HG02973 (cell line): ENCODE measurements at regions not wholly inside any gene's neighbourhood (a gene's known extent, or its start where the extent isn't known, plus 50 kb on each side); places are given as distances from the start of the nearest gene placed in this dataset.

Experiments
- ATAC-seq: cut with Tn5 transposase; IDR thresholded peaks from one replicate; pipeline ENCODE4 v1.9.1; 2021; ENCODE audit warnings: moderate library complexity; ENCODE audit not compliant: unreplicated experiment

- ATAC-seq = no peak
Observed at GRCh38 chr12:22893878-22894277, 268.9 kb downstream of the ETNK1 start.

DNA sequence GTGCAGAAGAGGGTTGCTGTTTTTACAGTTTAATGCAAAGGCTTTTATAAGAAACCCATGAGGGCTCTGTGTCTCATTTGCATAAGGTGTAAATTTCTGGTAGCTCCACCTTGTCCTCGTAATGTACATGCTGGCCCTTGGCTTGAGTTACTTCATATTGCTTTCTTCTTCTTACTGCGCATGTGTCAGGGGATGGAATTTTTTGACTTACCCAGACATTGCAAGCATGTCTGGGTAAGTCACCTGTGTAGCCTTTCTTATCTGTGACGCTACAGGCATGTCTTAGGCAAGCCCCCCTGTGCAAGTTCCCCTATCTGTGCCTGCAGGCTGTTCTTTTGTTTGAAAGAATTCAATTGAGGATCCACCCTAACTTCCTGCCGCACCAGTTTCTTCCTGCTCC is 274.2 kb downstream of the ETNK1 start:
- no peak for ATAC-seq

- ATAC-seq = no peak
Observed at GRCh38 chr12:22900401-22900800, 275.4 kb downstream of the ETNK1 start.

- no peak for ATAC-seq
Observed at GRCh38 chr12:22904485-22904884, 279.5 kb downstream of the ETNK1 start.

DNA sequence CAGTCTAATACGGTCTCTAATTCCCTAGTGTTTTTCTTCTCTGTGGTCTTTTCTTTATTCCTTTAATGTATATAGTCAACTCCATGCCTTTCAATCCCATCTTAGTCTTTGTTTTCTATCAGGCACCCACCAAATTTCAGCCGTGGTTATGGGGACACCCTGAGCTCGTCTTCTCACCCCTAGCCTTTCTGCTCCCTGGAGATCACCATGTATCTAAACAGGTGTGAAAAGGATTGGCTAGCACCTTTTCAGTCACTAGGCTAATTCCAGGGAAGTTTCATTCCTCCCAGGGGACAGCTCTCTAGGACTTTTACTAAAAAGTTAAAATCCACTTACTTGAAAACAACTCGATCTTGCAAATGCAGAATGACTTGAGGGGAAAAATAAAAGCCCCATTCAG is 291.3 kb downstream of the ETNK1 start:
- ATAC-seq = no peak

GRCh38 chr12:22916815-22917214 is 291.8 kb downstream of the ETNK1 start:
- no peak for ATAC-seq

- no peak for ATAC-seq
Observed at GRCh38 chr12:22919883-22920282, 294.9 kb downstream of the ETNK1 start.

DNA sequence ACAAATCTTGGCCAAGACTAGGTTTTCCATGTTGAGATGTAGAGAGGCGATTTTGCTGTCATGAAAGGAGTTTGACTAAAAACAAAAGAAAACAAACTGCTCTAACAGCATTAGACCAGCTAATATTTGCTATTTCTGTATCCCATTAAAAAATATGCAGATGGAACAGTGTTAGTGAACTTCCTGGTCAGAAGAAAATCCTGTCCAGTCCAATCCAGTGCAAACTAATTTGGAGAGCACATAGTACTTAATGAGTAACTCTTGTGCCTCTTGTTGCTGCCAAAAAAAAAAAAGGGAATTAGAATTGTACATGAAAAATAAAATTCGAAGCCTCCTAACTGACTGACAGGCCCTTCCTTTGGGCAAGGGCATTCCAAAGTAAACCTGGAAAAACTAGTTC is 298.8 kb downstream of the ETNK1 start:
- ATAC-seq = no peak

DNA sequence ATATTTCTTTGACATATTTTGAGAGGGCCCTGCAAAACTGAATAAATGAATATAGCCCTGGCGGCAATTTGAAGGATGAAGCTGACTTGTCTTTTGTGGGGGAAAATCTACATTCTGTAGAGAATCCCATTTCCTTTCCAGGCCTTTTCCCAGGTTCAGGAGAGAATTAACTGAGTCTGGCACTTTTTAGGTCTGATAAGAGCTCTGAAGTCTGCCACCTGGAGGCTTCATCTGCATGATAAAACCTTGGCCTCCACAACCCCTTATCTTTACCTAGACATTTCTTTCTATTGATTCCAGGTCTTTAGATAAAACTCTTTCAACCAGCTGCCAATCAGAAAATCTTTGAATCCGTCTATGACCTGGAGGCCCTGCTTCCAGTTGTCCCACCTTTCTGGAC is 299.4 kb downstream of the ETNK1 start:
- ATAC-seq = no peak

DNA sequence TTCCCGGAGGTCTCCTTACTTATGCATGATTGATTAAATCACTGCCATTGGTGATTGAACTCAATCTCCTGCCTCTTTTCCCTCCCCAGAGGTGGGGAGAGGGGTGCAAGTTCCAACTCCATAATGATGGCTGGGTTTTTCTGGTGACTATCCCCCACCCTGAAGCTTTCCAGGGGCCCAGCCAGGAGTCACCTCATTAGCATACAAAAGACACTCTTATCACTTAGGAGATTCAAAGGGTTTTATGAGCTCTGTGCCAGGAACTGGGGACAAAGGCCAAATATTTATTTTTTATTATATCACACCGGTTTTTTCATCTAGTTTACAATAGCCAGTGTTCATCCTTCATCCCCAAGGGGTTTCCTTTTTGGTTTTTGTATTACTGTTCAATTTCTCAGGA is 300.7 kb downstream of the ETNK1 start:
- ATAC-seq = no peak

- ATAC-seq = no peak
Observed at GRCh38 chr12:22932431-22932830, 307.5 kb downstream of the ETNK1 start.

GRCh38 chr12:22935090-22935489 is 310.1 kb downstream of the ETNK1 start:
- no peak for ATAC-seq

GRCh38 chr12:22935501-22935900 is 310.5 kb downstream of the ETNK1 start:
- ATAC-seq = no peak

DNA sequence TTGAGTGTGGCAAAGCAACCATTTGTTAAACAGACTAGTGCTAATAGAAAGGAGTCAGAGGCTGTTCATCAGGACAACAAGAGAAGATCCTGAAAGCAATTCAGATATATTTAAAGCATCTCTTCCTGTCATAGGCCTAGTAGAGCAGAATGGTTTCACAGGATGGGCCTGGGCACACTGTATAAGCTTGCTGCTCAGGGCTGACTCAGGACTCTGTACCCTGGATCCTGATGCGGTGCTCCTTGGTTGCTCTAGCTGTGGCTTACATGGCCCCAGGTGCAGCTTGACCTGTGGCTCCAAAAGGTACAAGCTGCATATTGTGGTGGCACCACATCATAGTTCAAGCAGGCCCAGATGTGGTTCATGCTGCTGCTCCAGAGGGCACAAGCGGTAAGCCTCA is 313.4 kb downstream of the ETNK1 start:
- no peak for ATAC-seq

- no peak for ATAC-seq
Observed at GRCh38 chr12:22951206-22951605, 326.2 kb downstream of the ETNK1 start.

DNA sequence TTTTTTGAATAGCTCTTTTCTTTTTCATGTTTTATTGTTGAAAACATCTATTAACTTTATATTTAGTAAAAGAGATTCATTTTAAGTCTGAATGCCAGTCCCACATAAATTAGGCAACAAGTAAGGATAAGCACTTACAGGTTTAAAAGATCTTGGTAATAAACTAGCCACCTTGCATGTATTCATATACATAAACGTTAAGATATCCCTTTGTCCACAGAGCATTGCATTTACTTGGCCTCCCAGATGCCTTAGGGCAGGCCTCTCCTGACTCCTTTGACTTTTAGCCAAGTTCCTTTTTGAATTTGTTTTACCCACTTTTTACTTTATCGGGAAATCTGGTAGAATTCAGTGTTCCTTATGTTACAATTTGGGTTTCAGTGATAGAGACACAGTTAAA is 331.7 kb downstream of the ETNK1 start:
- no peak for ATAC-seq

DNA sequence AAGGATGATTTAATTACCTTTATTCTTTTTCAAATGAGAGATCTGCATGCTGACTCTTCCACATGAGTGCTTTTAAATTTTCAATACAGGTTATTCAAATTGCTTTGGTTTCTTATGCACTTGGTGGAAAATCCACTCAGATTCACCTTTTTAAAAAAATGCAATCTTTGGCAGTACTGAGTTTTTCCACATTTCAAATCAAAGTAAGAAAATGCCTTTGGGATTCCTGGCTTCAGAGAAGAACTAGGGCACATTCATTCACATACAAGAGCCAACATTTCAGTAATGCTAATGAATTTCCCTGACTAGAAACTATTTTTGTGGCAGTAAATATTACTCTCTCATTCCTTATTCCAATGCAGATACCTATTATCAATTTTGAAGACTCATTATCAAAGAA is 342.2 kb downstream of the ETNK1 start:
- no peak for ATAC-seq

GRCh38 chr12:22969521-22969920 is 344.6 kb downstream of the ETNK1 start:
- ATAC-seq = no peak

- no peak for ATAC-seq
Observed at GRCh38 chr12:22971247-22971646, 346.3 kb downstream of the ETNK1 start.

DNA sequence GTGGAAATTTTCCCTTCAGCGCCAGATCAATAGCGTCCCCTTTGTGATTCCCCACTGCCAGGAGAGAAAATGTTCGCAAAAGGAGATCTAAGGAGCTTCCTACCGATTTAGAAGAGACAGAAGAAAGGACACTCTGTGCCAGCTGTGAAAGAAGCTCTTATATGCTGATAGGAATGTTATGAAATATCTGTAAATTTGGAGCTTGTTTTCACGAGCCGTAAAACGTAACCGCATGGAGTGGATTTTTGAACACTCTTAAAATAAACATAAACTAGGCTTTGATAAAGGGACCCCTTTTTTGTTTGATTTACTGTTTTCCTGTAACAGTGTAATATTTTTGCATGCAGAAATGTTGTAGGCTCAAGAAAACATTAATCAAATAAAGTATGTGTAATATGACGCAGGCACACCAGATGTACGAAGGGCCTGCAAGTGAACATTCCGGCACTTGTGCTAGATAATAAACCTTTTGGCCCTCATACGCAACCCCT is 346.8 kb downstream of the ETNK1 start:
- no peak for ATAC-seq

GRCh38 chr12:22974865-22975264 is 349.9 kb downstream of the ETNK1 start:
- ATAC-seq = no peak

- ATAC-seq = no peak
Observed at GRCh38 chr12:22978962-22979361, 354.0 kb downstream of the ETNK1 start.

- no peak for ATAC-seq
Observed at GRCh38 chr12:22979854-22980469, 355.0 kb downstream of the ETNK1 start.
